Kidney epithelial cell (primary cell): ENCODE measurements at regions not wholly inside any gene's neighbourhood (a gene's known extent, or its start where the extent isn't known, plus 50 kb on each side); places are given as distances from the start of the nearest gene placed in this dataset.

Experiments used
- DNase-seq: peaks from one replicate; pipeline ENCODE4 v3.0.0-alpha.2; 2010; ENCODE audit warnings: low read depth
- H3K27me3 ChIP-seq: 2 replicates; pipeline ENCODE4 v1.6.0; 2011; ENCODE audit warnings: low read length; ENCODE audit not compliant: control insufficient read depth, insufficient read depth
- H3K36me3 ChIP-seq: 2 replicates; pipeline ENCODE4 v1.5.1; 2011; ENCODE audit warnings: low read length; ENCODE audit not compliant: control insufficient read depth, insufficient read depth
- H3K4me3 ChIP-seq: 2 replicates; pipeline ENCODE4 v1.5.1; 2011; ENCODE audit warnings: low read depth, mild to moderate bottlenecking, control low read depth, low read length
- TF ChIP-seq, protein P1 (sequence below): IDR thresholded peaks from 2 replicates; pipeline ENCODE4 v1.5.1; 2011; ENCODE audit warnings: mild to moderate bottlenecking, moderate library complexity, low read length, control low read depth, inconsistent platforms; ENCODE audit not compliant: insufficient read depth, poor library complexity, severe bottlenecking

DNA sequence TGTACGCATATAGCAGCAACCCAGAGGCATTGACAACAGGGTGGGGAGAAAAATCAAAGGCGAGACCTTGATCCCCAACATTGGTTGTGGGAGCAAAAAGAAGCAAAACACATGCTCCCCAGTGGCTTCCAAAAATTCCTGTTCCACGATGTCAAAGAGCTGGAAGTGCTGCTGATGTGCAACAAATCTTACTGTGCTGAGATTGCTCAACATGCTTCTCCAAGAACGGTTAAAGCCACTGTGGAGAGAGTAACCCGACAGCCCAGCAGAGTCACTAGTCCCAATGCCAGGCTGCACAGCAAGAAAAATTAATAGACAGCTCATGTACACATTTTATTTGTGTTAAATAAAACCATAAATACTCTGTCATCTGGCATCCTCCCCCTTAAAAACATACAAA is 179.9 kb upstream of the PFN2 start:
- no peaks in the 10 kb centered on the region for H3K27me3 ChIP-seq
- TF ChIP-seq, protein P1, sequence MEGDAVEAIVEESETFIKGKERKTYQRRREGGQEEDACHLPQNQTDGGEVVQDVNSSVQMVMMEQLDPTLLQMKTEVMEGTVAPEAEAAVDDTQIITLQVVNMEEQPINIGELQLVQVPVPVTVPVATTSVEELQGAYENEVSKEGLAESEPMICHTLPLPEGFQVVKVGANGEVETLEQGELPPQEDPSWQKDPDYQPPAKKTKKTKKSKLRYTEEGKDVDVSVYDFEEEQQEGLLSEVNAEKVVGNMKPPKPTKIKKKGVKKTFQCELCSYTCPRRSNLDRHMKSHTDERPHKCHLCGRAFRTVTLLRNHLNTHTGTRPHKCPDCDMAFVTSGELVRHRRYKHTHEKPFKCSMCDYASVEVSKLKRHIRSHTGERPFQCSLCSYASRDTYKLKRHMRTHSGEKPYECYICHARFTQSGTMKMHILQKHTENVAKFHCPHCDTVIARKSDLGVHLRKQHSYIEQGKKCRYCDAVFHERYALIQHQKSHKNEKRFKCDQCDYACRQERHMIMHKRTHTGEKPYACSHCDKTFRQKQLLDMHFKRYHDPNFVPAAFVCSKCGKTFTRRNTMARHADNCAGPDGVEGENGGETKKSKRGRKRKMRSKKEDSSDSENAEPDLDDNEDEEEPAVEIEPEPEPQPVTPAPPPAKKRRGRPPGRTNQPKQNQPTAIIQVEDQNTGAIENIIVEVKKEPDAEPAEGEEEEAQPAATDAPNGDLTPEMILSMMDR, result no peak
- no peaks in the 10 kb centered on the region for H3K36me3 ChIP-seq
- no peak overlapping the region for H3K4me3 ChIP-seq
- DNase-seq, result no peak

DNA sequence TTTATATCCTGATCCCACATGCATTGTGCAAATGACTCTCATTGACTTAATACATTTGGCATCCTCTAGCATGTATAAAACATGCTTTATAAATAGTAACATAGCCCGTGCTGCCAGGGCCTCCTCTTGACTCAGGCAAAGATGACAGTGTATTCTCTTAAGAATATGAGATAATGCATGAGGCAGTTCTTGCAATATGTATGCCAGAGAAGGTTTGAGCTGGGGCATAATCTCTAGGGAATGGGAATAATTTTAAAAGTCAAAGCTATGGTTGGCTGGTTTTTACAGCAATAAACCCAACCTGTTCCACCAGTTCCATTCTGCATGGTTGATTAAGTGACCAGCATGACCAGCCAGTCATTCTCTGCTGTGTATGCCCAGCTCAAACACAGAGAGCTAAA is 179.0 kb upstream of the PFN2 start:
- DNase-seq, result no peak
- Histone ChIP-seq H3K36me3 (no peaks in the 10 kb centered on the region), H3K27me3 (no peaks in the 10 kb centered on the region), H3K4me3 (no peak overlapping the region)
- TF ChIP-seq, protein P1, result no peak

DNA sequence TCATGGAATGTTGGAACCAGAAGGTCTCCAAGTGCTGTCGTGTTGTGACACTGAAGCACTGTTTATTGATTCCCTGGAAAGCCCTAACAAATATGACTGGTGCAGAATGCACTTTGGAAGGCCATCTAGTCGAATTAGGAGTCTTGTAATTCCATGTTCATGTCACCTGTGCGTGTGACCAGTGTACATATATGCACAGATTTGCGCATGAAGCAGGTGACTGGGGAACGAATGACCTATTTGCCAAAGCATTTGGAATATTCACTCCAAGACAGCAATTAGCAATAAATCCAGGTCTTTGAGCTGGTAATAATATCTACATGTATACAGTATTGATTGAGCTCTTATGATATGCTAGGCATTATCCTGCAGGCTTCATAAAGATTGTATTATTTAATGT is 177.5 kb upstream of the PFN2 start:
- Histone ChIP-seq H3K36me3 (no peaks in the 10 kb centered on the region), H3K27me3 (no peaks in the 10 kb centered on the region), H3K4me3 (no peak overlapping the region)
- TF ChIP-seq, protein P1, result no peak
- no peak for DNase-seq

DNA sequence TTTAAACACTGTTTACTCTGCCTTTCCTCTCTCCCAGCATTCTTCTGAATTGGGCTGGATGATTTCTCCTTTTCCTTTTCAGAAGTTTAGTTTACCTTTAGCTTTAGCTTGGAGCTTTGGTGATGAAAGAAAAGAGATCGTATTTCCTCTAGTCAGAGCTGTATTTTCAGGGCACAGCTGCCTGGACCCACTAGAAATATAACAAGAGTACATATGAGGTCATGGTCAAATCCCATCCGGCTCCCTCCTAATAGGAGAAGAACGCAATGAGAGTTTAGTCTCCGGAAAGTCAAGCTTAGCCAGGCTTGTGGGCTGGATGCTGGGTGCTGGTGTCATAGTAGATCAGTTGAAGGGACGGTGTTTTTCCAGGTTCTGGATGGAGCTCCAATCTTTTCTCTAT is 177.1 kb upstream of the PFN2 start:
- Histone ChIP-seq H3K36me3 (no peaks in the 10 kb centered on the region), H3K27me3 (no peaks in the 10 kb centered on the region), H3K4me3 (no peak overlapping the region)
- TF ChIP-seq, protein P1, result no peak
- no peak for DNase-seq

DNA sequence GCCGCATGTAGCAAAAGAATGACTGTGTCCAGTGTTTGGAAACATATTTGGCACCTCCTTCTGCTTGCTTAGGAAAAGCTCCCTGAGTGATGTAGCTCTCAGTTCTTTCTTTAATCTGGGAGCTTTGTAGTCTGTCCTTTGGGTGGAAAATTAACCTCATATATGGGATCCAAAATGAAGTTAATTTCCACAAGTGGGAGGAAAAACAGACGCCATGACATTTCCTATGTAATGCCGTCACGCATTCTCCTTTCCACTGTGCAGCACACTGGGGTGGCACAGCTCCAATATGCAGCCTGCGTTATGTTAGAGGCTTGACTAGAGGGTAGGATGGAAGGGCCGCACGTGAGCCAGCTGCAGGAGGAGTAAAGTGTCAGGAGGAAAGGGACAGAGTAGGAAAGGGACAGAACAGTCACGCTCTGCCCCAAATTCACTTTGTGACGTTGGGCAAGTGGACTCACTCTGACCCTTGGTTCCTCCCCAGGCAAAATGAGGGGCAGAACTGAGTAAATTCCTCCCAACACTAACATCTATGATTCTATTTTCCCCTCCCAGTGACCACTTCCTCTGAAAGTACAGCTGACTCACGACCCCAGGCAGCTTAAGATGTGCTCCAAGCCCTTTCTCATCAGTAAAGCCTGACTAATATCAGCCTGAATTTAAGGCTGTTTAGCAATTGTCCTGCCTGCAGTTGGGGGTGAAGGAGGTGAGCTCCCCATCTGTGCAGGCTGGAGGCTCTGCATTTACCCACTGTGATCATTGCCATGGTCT is 176.5 kb upstream of the PFN2 start:
- TF ChIP-seq, protein P1, result no peak
- Histone ChIP-seq H3K4me3 (no peak overlapping the region), H3K36me3 (no peaks in the 10 kb centered on the region), H3K27me3 (no peaks in the 10 kb centered on the region)
- DNase-seq, result peak; percentile 85

DNA sequence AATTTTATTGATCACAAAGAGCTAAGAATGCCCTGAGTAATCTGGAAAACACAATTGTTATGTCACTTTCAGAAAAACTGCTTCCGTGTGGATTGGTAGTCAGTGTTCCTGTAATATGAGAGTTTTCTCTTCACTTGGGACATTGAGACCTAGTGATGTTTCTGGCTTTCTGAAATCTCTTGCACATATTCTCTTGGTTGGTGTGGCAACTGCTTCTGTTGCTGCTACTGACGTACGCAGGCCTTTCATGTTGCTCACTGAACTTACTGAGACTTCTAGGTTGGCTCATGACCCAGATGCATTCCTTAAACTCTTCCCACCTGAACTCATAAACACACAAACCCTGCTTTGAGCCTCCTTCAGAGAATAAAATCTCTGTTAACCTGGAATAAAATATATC is 175.0 kb upstream of the PFN2 start:
- no peak for DNase-seq
- no peak overlapping the region for H3K4me3 ChIP-seq
- H3K27me3 ChIP-seq, result no peaks in the 10 kb centered on the region
- TF ChIP-seq, protein P1, result no peak
- no peaks in the 10 kb centered on the region for H3K36me3 ChIP-seq
